HCT116 (cell line): ENCODE measurements at regions not wholly inside any gene's neighbourhood (a gene's known extent, or its start where the extent isn't known, plus 50 kb on each side); places are given as distances from the start of the nearest gene placed in this dataset.

Experiments used
- ATAC-seq: fragments of 200-7000 bp; cut with Tn5 transposase; 2 replicates; pipeline ENCODE4 v1.9.1; 2020; ENCODE audit warnings: mild to moderate bottlenecking, moderate library complexity
- BruUV-seq: library from RNA; stranded (reverse); fragments of 400-500 nt; replicated peaks from 2 replicates; lab custom pipeline; 2021; lab: Mats Ljungman, UMichigan
- CTCF ChIA-PET: fragments of 300-600 bp; sonication (Branson Sonifier 250); formaldehyde crosslinking; loops from one replicate; lab custom pipeline; 2021; ENCODE audit warnings: antibody characterized with exemption; lab: Charles Lee
- POLR2A ChIA-PET: fragments of 300-600, 350-600 bp; sonication (Branson Sonifier 250); formaldehyde crosslinking; loops from one replicate; lab custom pipeline; 2021; ENCODE audit warnings: antibody characterized with exemption; lab: Charles Lee
- RAD21 ChIA-PET, 2 experiments: fragments of 300-600 bp; sonication (Branson Sonifier 250); formaldehyde crosslinking; loops; one replicate each; lab custom pipeline; 2023; ENCODE audit warnings: low total read pairs in 2 of 2; ENCODE audit not compliant: uncharacterized antibody in 2 of 2, unreplicated experiment in 2 of 2, low non-redundant PET in 1 of 2; lab: Charles Lee
- DNase-seq: peaks from one replicate; pipeline ENCODE4 v3.0.0-alpha.2; 2010; ENCODE audit warnings: low read depth, low spot score
- H2AFZ ChIP-seq: fragments of 200-600 bp; shearing (Covaris generic), sonication (generic); 2 replicates; pipeline ENCODE4 v1.6.1; 2017; ENCODE audit warnings: low read depth, mixed run types, mixed read lengths, antibody characterized with exemption, low read length; ENCODE audit not compliant: poor library complexity, severe bottlenecking
- H3K27ac ChIP-seq: 2 replicates; pipeline ENCODE4 v1.5.1; 2012; ENCODE audit warnings: low read depth, low read length
- H3K27me3 ChIP-seq: fragments of 200-600 bp; sonication (generic); 2 replicates; pipeline ENCODE4 v1.6.1; 2016; ENCODE audit warnings: mixed run types, low read length, mixed read lengths; ENCODE audit not compliant: insufficient read depth
- H3K36me3 ChIP-seq, 2 experiments: fragments of 200-500 bp in 1 of 2; fragments of 200-600 bp in 1 of 2; sonication (Bioruptor generic) in 1 of 2; sonication (generic) in 1 of 2; 2 replicates each; pipeline versions ENCODE4 v1.5.1 to v1.6.1; 2014 to 2016; ENCODE audit warnings: low read length in 2 of 2, inconsistent platforms in 1 of 2, mixed read lengths in 1 of 2, mixed run types in 1 of 2; ENCODE audit not compliant: insufficient read depth in 2 of 2, control insufficient read depth in 1 of 2
- H3K4me1 ChIP-seq, 2 experiments: fragments of 200-600 bp in 1 of 2; sonication (generic) in 1 of 2; 2 replicates each; pipeline versions ENCODE4 v1.5.1 to v1.6.1; 2012 to 2017; ENCODE audit warnings: low read length in 2 of 2, inconsistent platforms in 1 of 2, mild to moderate bottlenecking in 1 of 2, mixed read lengths in 1 of 2, mixed run types in 1 of 2, moderate library complexity in 1 of 2; ENCODE audit not compliant: insufficient read depth in 2 of 2, control insufficient read depth in 1 of 2
- H3K4me2 ChIP-seq: fragments of 200-600 bp; sonication (generic); 2 replicates; pipeline ENCODE4 v1.6.1; 2017; ENCODE audit warnings: mixed run types, low read length, mixed read lengths
- H3K4me3 ChIP-seq, 2 experiments: fragments of 200-600 bp in 1 of 2; sonication (generic) in 1 of 2; replicated peaks in 1 of 2; 2 replicates each; pipeline ENCODE4 v1.5.1; 2011 to 2016; ENCODE audit warnings: low read length in 2 of 2, control low read depth in 1 of 2, low read depth in 1 of 2, mild to moderate bottlenecking in 1 of 2, mixed read lengths in 1 of 2, mixed run types in 1 of 2
- H3K79me2 ChIP-seq: fragments of 200-600 bp; sonication (generic); 2 replicates; pipeline ENCODE4 v1.6.1; 2017; ENCODE audit warnings: mild to moderate bottlenecking, mixed run types, low read length, moderate library complexity, mixed read lengths; ENCODE audit not compliant: insufficient read depth
- H3K9ac ChIP-seq: fragments of 200-600 bp; sonication (generic); 2 replicates; pipeline ENCODE4 v1.6.1; 2016; ENCODE audit warnings: low read length, mixed read lengths
- H3K9me2 ChIP-seq: fragments of 200-600 bp; sonication (generic), shearing (Covaris generic); 2 replicates; pipeline ENCODE4 v1.6.1; 2017; ENCODE audit warnings: mixed run types, mild to moderate bottlenecking, moderate library complexity; ENCODE audit not compliant: insufficient read depth
- H3K9me3 ChIP-seq, 2 experiments: fragments of 200-500 bp in 1 of 2; fragments of 200-600 bp in 1 of 2; sonication (Bioruptor generic) in 1 of 2; sonication (generic) in 1 of 2; 2 replicates each; pipeline ENCODE4 v1.6.1; 2014 to 2017; ENCODE audit warnings: low read length in 2 of 2, mixed read lengths in 2 of 2, inconsistent platforms in 1 of 2, low read depth in 1 of 2, mild to moderate bottlenecking in 1 of 2, mixed run types in 1 of 2, moderate library complexity in 1 of 2; ENCODE audit not compliant: control insufficient read depth in 1 of 2, insufficient read depth in 1 of 2
- H4K20me1 ChIP-seq: fragments of 200-600 bp; sonication (generic), shearing (Covaris generic); 2 replicates; pipeline ENCODE4 v1.6.1; 2017; ENCODE audit warnings: mixed run types, mild to moderate bottlenecking, moderate library complexity; ENCODE audit not compliant: insufficient read depth
- EGR1 ChIP-seq: IDR thresholded peaks from 2 replicates; pipeline ENCODE4 v1.6.1; 2012; ENCODE audit warnings: low read depth
- EZH2 ChIP-seq: fragments of 200-600 bp; sonication (generic); IDR thresholded peaks from 2 replicates; pipeline ENCODE4 v1.6.1; 2017; ENCODE audit warnings: antibody characterized with exemption, mixed run types
- FOSL1 ChIP-seq: IDR thresholded peaks from 2 replicates; pipeline ENCODE4 v1.6.1; 2012; ENCODE audit warnings: low read depth
- POLR2A ChIP-seq: IDR thresholded peaks from 2 replicates; pipeline ENCODE4 v1.7.0; 2011; ENCODE audit warnings: borderline replicate concordance; ENCODE audit not compliant: insufficient read depth, insufficient read length; ENCODE audit errors: extremely low read depth
- POLR2AphosphoS5 ChIP-seq: IDR thresholded peaks from 2 replicates; pipeline ENCODE4 v1.6.1; 2011; ENCODE audit warnings: mild to moderate bottlenecking, low read depth, low read length, moderate library complexity
- RAD21 ChIP-seq: IDR thresholded peaks from 2 replicates; pipeline ENCODE4 v1.6.1; 2012; ENCODE audit warnings: low read depth, mild to moderate bottlenecking
- intact Hi-C: fragments of 100-400 bp; cut with micrococcal nuclease; formaldehyde crosslinking; loops from 2 replicates; pipeline ENCODE4 v1.10.0; 2022
- TF ChIP-seq, protein P1 (sequence below): IDR thresholded peaks from 2 replicates; pipeline ENCODE4 v1.6.1; 2012
- TF ChIP-seq, protein P2 (sequence below): IDR thresholded peaks from 2 replicates; pipeline ENCODE4 v1.6.1; 2012; ENCODE audit warnings: low read depth

DNA sequence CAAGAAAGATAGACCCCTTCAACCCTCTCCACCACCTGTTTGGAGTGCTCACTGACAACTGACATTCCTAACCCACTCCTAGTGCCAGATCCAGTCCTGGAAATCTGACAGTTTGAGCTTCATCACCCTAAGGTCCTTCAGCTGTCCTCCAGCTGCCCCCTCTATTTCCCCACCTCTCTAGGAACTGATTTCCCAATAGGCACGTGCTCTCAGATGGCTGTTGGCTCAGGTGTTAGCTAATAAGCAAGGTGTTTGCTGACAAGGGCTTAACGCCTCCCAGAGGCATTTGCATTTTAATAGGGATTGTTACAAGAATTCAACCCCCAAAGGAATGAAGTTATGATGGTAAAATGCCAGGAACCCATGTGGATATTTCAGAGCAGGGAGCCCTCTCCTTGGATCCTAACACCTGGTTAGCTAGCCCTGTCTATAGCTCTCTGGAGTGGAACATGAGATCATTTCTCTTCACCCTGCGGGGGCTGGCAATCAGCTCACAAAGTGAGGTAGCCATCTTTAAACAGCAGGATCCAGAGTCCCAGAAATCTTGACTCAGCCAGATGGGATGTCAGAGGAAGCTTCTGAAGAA lies 348.5 kb upstream of the SFRP2 start:
- CTCF ChIA-PET, result no interaction called here
- H3K9me3 ChIP-seq, result no peaks in the 10 kb centered on the region
- H3K27me3 ChIP-seq, result no peaks in the 10 kb centered on the region
- RAD21 ChIA-PET, result no interaction called here
- no peaks in the 10 kb centered on the region for H3K36me3 ChIP-seq
- no peaks in the 10 kb centered on the region for H3K4me1 ChIP-seq
- no peak overlapping the region for H3K9ac ChIP-seq
- no peaks in the 10 kb centered on the region for H3K79me2 ChIP-seq
- DNase-seq (no peak), ATAC-seq (no peak)
- no TSS peak for BruUV-seq
- no peak overlapping the region for H2AFZ ChIP-seq
- TF ChIP-seq POLR2AphosphoS5 (no peak), RAD21 (no peak)
- H3K9me2 ChIP-seq, result no peaks in the 10 kb centered on the region
- no peak overlapping the region for H3K4me2 ChIP-seq
- H3K4me3 ChIP-seq, result no peak overlapping the region
- intact Hi-C loops, result no loop called here
- H3K27ac ChIP-seq, result no peak overlapping the region
- POLR2A ChIA-PET, result no interaction called here
- H4K20me1 ChIP-seq, result no peaks in the 10 kb centered on the region

DNA sequence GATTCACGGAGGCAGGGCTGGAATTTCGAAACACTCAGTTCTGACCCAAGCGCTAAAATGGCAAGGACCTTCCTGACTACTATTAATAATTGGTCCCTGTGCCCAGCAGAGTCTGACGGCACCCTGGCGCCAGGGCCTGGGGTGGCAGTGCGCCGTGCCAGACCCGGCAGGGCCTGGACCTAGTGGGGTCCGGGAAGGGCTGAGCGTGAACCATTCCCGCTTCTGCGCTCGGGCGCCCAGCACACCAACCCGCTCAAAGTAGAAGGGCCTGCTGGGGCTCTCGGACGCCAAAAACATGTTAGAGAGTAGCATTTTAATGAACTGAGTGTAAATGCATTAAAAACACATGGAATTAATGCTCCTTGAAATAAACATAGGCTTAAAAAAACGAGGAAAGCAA lies 346.7 kb upstream of the SFRP2 start:
- ChIA-PET CTCF (no interaction called here), RAD21 (no interaction called here), POLR2A (no interaction called here)
- H3K79me2 ChIP-seq, result no peaks in the 10 kb centered on the region
- H3K27me3 ChIP-seq, result no peaks in the 10 kb centered on the region
- TF ChIP-seq EGR1 (no peak), POLR2AphosphoS5 (no peak), EZH2 (no peak), POLR2A (no peak), FOSL1 (no peak)
- TF ChIP-seq, protein P1, sequence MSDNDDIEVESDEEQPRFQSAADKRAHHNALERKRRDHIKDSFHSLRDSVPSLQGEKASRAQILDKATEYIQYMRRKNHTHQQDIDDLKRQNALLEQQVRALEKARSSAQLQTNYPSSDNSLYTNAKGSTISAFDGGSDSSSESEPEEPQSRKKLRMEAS, result no peak
- TF ChIP-seq, protein P2, sequence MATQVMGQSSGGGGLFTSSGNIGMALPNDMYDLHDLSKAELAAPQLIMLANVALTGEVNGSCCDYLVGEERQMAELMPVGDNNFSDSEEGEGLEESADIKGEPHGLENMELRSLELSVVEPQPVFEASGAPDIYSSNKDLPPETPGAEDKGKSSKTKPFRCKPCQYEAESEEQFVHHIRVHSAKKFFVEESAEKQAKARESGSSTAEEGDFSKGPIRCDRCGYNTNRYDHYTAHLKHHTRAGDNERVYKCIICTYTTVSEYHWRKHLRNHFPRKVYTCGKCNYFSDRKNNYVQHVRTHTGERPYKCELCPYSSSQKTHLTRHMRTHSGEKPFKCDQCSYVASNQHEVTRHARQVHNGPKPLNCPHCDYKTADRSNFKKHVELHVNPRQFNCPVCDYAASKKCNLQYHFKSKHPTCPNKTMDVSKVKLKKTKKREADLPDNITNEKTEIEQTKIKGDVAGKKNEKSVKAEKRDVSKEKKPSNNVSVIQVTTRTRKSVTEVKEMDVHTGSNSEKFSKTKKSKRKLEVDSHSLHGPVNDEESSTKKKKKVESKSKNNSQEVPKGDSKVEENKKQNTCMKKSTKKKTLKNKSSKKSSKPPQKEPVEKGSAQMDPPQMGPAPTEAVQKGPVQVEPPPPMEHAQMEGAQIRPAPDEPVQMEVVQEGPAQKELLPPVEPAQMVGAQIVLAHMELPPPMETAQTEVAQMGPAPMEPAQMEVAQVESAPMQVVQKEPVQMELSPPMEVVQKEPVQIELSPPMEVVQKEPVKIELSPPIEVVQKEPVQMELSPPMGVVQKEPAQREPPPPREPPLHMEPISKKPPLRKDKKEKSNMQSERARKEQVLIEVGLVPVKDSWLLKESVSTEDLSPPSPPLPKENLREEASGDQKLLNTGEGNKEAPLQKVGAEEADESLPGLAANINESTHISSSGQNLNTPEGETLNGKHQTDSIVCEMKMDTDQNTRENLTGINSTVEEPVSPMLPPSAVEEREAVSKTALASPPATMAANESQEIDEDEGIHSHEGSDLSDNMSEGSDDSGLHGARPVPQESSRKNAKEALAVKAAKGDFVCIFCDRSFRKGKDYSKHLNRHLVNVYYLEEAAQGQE, result no peak
- H2AFZ ChIP-seq, result no peak overlapping the region
- H4K20me1 ChIP-seq, result no peaks in the 10 kb centered on the region
- H3K4me3 ChIP-seq, result no peak overlapping the region
- H3K9ac ChIP-seq, result no peak overlapping the region
- no peak overlapping the region for H3K4me2 ChIP-seq
- no peak for ATAC-seq
- no peak overlapping the region for H3K27ac ChIP-seq
- no peaks in the 10 kb centered on the region for H3K9me2 ChIP-seq
- BruUV-seq, result no TSS peak
- H3K9me3 ChIP-seq, result no peaks in the 10 kb centered on the region
- intact Hi-C loops, result no loop called here
- no peaks in the 10 kb centered on the region for H3K4me1 ChIP-seq
- no peak for DNase-seq
- no peaks in the 10 kb centered on the region for H3K36me3 ChIP-seq
